Left lung (tissue), 4 donors: ENCODE measurements at regions not wholly inside any gene's neighbourhood (a gene's known extent, or its start where the extent isn't known, plus 50 kb on each side); places are given as distances from the start of the nearest gene placed in this dataset.

Experiments used
- ATAC-seq: fragments of 200-7000 bp; cut with Tn5 transposase; one replicate; pipeline ENCODE4 v1.9.1; 2020; ENCODE audit warnings: moderate library complexity
- DNase-seq, 4 donors: peaks; one replicate each; pipeline ENCODE4 v3.0.0-alpha.2; 2013 to 2020
- H3K27ac ChIP-seq, 2 donors: fragments of 200-600 bp; sonication (generic) in 1 of 2; one replicate each; pipeline versions ENCODE4 v1.5.0 to v1.8.0; 2020 to 2021
- H3K27me3 ChIP-seq, 2 donors: fragments of 200-600 bp; sonication (generic) in 1 of 2; one replicate each; pipeline versions ENCODE4 v1.5.0 to v1.8.0; 2020 to 2021
- H3K36me3 ChIP-seq, 2 donors: fragments of 200-600 bp; sonication (generic) in 1 of 2; one replicate each; pipeline versions ENCODE4 v1.5.0 to v1.8.0; 2020 to 2021
- H3K4me1 ChIP-seq, 2 donors: fragments of 200-600 bp; one replicate each; pipeline ENCODE4 v1.8.0; 2021
- H3K4me3 ChIP-seq, 2 donors: fragments of 200-600 bp; sonication (generic) in 1 of 2; one replicate each; pipeline versions ENCODE4 v1.5.0 to v1.8.0; 2020 to 2021; ENCODE audit warnings: mild to moderate bottlenecking in 1 of 2
- H3K9me3 ChIP-seq, 2 donors: fragments of 200-600 bp; sonication (generic) in 1 of 2; one replicate each; pipeline versions ENCODE4 v1.5.0 to v1.8.0; 2020 to 2021
- intact Hi-C, 2 donors: fragments of 100-400 bp; cut with DNase I; formaldehyde crosslinking; loops; one replicate each; pipeline versions ENCODE4 v1.11.2 to v1.14.2; 2022
- TF ChIP-seq, protein P1 (sequence below), 2 donors: fragments of 200-600 bp; sonication (generic) in 1 of 2; IDR thresholded peaks; one replicate each; pipeline versions ENCODE4 v1.5.0 to v1.8.0; 2021; ENCODE audit warnings: antibody characterized with exemption in 2 of 2
- donor health status: DM: no; HTN: yes; CAD: no.
- donor health status: DM: no; HTN: no; CAD: no.

DNA sequence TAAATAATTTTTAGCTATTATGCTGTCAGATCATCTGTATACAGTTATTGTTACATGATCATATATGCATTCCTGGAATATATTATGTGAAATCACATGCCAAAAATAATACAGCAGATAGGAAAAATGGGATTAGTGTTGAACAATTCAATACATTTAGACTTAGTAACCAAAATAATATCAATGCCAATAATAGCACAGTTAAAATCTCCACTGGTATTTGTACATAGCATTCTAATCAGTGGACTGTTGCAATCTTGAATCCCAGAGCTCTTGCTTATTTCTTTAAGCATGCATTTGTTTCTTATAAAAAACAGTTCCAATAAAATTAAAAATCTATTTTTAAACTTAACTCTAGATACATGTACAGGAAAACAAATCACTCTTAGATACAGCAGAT, 2772.2 kb downstream of the PCDH9 start:
- H3K27me3 ChIP-seq, result no peaks in the 10 kb centered on the region
- TF ChIP-seq, protein P1, sequence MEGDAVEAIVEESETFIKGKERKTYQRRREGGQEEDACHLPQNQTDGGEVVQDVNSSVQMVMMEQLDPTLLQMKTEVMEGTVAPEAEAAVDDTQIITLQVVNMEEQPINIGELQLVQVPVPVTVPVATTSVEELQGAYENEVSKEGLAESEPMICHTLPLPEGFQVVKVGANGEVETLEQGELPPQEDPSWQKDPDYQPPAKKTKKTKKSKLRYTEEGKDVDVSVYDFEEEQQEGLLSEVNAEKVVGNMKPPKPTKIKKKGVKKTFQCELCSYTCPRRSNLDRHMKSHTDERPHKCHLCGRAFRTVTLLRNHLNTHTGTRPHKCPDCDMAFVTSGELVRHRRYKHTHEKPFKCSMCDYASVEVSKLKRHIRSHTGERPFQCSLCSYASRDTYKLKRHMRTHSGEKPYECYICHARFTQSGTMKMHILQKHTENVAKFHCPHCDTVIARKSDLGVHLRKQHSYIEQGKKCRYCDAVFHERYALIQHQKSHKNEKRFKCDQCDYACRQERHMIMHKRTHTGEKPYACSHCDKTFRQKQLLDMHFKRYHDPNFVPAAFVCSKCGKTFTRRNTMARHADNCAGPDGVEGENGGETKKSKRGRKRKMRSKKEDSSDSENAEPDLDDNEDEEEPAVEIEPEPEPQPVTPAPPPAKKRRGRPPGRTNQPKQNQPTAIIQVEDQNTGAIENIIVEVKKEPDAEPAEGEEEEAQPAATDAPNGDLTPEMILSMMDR (IDR thresholded peaks at IDR 0.05), result no peak
- H3K36me3 ChIP-seq, result no peaks in the 10 kb centered on the region
- no peak overlapping the region for H3K27ac ChIP-seq
- DNase-seq, result no peak
- intact Hi-C loops, result no loop called here
- no peak for ATAC-seq
- no peaks in the 10 kb centered on the region for H3K9me3 ChIP-seq
- no peaks in the 10 kb centered on the region for H3K4me1 ChIP-seq
- no peak overlapping the region for H3K4me3 ChIP-seq

- no peaks in the 10 kb centered on the region for H3K36me3 ChIP-seq
- intact Hi-C loops, result no loop called here
- no peak for ATAC-seq
- no peaks in the 10 kb centered on the region for H3K9me3 ChIP-seq
- no peaks in the 10 kb centered on the region for H3K27me3 ChIP-seq
- TF ChIP-seq, protein P1 (IDR thresholded peaks at IDR 0.05), result no peak
- H3K4me3 ChIP-seq, result no peak overlapping the region
- no peak overlapping the region for H3K27ac ChIP-seq
- H3K4me1 ChIP-seq, result no peaks in the 10 kb centered on the region
- no peak for DNase-seq
Observed at GRCh38 chr13:64455124-64455523, 2775.0 kb downstream of the PCDH9 start.

DNA sequence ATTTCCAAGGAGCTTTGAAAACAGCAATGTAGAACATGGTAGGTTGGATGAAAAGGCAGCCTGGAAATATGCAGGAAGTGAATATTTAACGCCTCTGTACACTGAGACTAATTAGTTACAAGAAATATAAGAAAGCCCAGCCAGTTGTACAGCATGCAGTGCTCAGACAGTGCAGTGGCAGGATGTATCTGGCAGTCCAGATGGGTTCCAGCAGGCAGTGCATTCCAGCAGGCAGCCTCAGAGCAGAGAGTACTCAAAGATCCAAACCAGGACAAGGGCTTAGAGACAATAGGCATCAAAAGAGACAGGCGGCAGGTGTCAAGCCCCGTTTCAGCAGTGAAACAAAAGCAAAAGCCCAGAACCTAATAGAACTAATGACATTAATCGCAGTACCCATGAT, 2776.3 kb downstream of the PCDH9 start:
- Histone ChIP-seq H3K4me3 (no peak overlapping the region), H3K4me1 (no peaks in the 10 kb centered on the region), H3K9me3 (no peaks in the 10 kb centered on the region), H3K27ac (no peak overlapping the region), H3K36me3 (no peaks in the 10 kb centered on the region), H3K27me3 (no peaks in the 10 kb centered on the region)
- intact Hi-C loops, result no loop called here
- no peak for DNase-seq
- ATAC-seq, result no peak
- TF ChIP-seq, protein P1 (IDR thresholded peaks at IDR 0.05), result no peak

- TF ChIP-seq, protein P1 (IDR thresholded peaks at IDR 0.05), result no peak
- Histone ChIP-seq H3K9me3 (no peaks in the 10 kb centered on the region), H3K27ac (no peak overlapping the region), H3K36me3 (no peaks in the 10 kb centered on the region), H3K4me1 (no peaks in the 10 kb centered on the region), H3K27me3 (no peaks in the 10 kb centered on the region), H3K4me3 (no peak overlapping the region)
- no peak for ATAC-seq
- intact Hi-C loops, result no loop called here
- no peak for DNase-seq
Observed at GRCh38 chr13:64446372-64446771, 2783.8 kb downstream of the PCDH9 start.

- no peaks in the 10 kb centered on the region for H3K36me3 ChIP-seq
- no peaks in the 10 kb centered on the region for H3K27me3 ChIP-seq
- H3K4me3 ChIP-seq, result no peak overlapping the region
- H3K4me1 ChIP-seq, result no peaks in the 10 kb centered on the region
- H3K27ac ChIP-seq, result no peak overlapping the region
- intact Hi-C loops, result no loop called here
- TF ChIP-seq, protein P1 (IDR thresholded peaks at IDR 0.05), result no peak
- no peaks in the 10 kb centered on the region for H3K9me3 ChIP-seq
- no peak for ATAC-seq
- no peak for DNase-seq
Observed at GRCh38 chr13:64441740-64442139, 2788.4 kb downstream of the PCDH9 start.
